ENCODE measurements at regions not wholly inside any gene's neighbourhood (a gene's known extent, or its start where the extent isn't known, plus 50 kb on each side); places are given as distances from the start of the nearest gene placed in this dataset.

- Histone ChIP-seq H3K4me1 (replicated peaks) (no peaks in the 10 kb centered on the region), H3K27me3 (replicated peaks; ENCODE audit: insufficient read depth) (peaks cover 7% of the 10 kb centered on the region), H3K36me3 (no peaks in the 10 kb centered on the region), H3K9me3 (no peaks in the 10 kb centered on the region), H3K27ac (no peak overlapping the region), H3K4me3 (no peak overlapping the region)
- no peak for TF ChIP-seq POLR2AphosphoS5 (IDR thresholded peaks at IDR 0.05)
- no peak for TF ChIP-seq POLR2A (IDR thresholded peaks at IDR 0.05)
- no peak for TF ChIP-seq CTCF (IDR thresholded peaks at IDR 0.05)
- intact Hi-C loops (cut with DNase I): no loop called here
- 77% methylated on average over 15 of the region's 15 CpGs for WGBS
- DNase-seq (ENCODE audit: low spot score): no peak
These were observed 248.0 kb upstream of the TCERG1L start for GRCh38 chr10:131559450-131559911.

GRCh38 chr10:131560166-131560565 is 248.6 kb upstream of the TCERG1L start:
- 36% methylated on average over 8 of the region's 8 CpGs for WGBS
- H3K36me3 ChIP-seq: no peaks in the 10 kb centered on the region
- peaks cover 7% of the 10 kb centered on the region for H3K27me3 ChIP-seq (replicated peaks; ENCODE audit: insufficient read depth)
- H3K4me3 ChIP-seq: no peak overlapping the region
- intact Hi-C loops (cut with DNase I): no loop called here
- H3K9me3 ChIP-seq: no peaks in the 10 kb centered on the region
- no peak for DNase-seq (ENCODE audit: low spot score)
- no peaks in the 10 kb centered on the region for H3K4me1 ChIP-seq (replicated peaks)
- TF ChIP-seq CTCF (IDR thresholded peaks at IDR 0.05) (no peak), POLR2AphosphoS5 (IDR thresholded peaks at IDR 0.05) (no peak), POLR2A (IDR thresholded peaks at IDR 0.05) (no peak)
- no peak overlapping the region for H3K27ac ChIP-seq

GRCh38 chr10:131560706-131561355 is 249.3 kb upstream of the TCERG1L start:
- intact Hi-C loops (cut with DNase I): no loop called here
- Histone ChIP-seq H3K27ac (no peak overlapping the region), H3K4me1 (replicated peaks) (no peaks in the 10 kb centered on the region), H3K27me3 (replicated peaks; ENCODE audit: insufficient read depth) (peaks cover 3% of the 10 kb centered on the region), H3K4me3 (no peak overlapping the region), H3K9me3 (no peaks in the 10 kb centered on the region), H3K36me3 (no peaks in the 10 kb centered on the region)
- no peak for TF ChIP-seq CTCF (IDR thresholded peaks at IDR 0.05)
- DNase-seq (ENCODE audit: low spot score): no peak
- WGBS: 72% methylated on average over 15 of the region's 15 CpGs

- no peaks in the 10 kb centered on the region for H3K36me3 ChIP-seq
These were observed 250.4 kb upstream of the TCERG1L start for GRCh38 chr10:131561897-131562296.

More at GRCh38 chr10:131561897-131562296, 250.4 kb upstream of the TCERG1L start:
- TF ChIP-seq POLR2AphosphoS5 (IDR thresholded peaks at IDR 0.05) (no peak), POLR2A (IDR thresholded peaks at IDR 0.05) (no peak), CTCF (IDR thresholded peaks at IDR 0.05) (no peak)
- WGBS: 63% methylated on average over 5 of the region's 5 CpGs
- Histone ChIP-seq H3K27ac (no peak overlapping the region), H3K4me3 (no peak overlapping the region), H3K9me3 (no peaks in the 10 kb centered on the region), H3K27me3 (replicated peaks; ENCODE audit: insufficient read depth) (peaks cover 3% of the 10 kb centered on the region), H3K4me1 (replicated peaks) (no peaks in the 10 kb centered on the region)
- DNase-seq (ENCODE audit: low spot score): no peak
- intact Hi-C loops (cut with DNase I): no loop called here
